WTC11 (cell line): ENCODE measurements at regions not wholly inside any gene's neighbourhood (a gene's known extent, or its start where the extent isn't known, plus 50 kb on each side); places are given as distances from the start of the nearest gene placed in this dataset.

Experiments
- CTCF ChIP-seq: fragments of 200-600 bp; IDR thresholded peaks from 2 replicates; pipeline ENCODE4 v1.8.0; 2022; ENCODE audit warnings: antibody characterized with exemption
- FOXP4 ChIP-seq: sonication (generic); formaldehyde crosslinking; IDR thresholded peaks from 2 replicates; pipeline ENCODE4 v1.8.0; 2022; ENCODE audit warnings: mild to moderate bottlenecking, missing genetic modification reagents
- MAX ChIP-seq: sonication (generic); formaldehyde crosslinking; IDR thresholded peaks from 2 replicates; pipeline ENCODE4 v1.8.0; 2022; ENCODE audit warnings: mild to moderate bottlenecking, missing genetic modification reagents
- NFYB ChIP-seq: sonication (generic); formaldehyde crosslinking; conservative IDR thresholded peaks from 2 replicates; pipeline ENCODE4 v1.8.0; 2022; ENCODE audit warnings: low read depth, missing genetic modification reagents

- TF ChIP-seq CTCF (no peak), FOXP4 (CRISPR knock-in tag) (no peak), MAX (CRISPR knock-in tag) (no peak), NFYB (CRISPR knock-in tag) (no peak)
These were observed 295.2 kb downstream of the GJA1 start for GRCh38 chr6:121730616-121731015.
